ENCODE measurements at regions not wholly inside any gene's neighbourhood (a gene's known extent, or its start where the extent isn't known, plus 50 kb on each side); places are given as distances from the start of the nearest gene placed in this dataset.
A peak's percentile ranks its signal among the peaks of the same experiment; 100 is the strongest.

- 82% methylated on average over 1 of the region's 1 CpG for WGBS
- no peak overlapping the region for H3K27ac ChIP-seq (ENCODE audit: low read depth)
- no peak overlapping the region for H3K4me3 ChIP-seq (ENCODE audit: low read depth, low read length)
- no peak for DNase-seq (ENCODE audit: extremely low spot score)
- H3K36me3 ChIP-seq (ENCODE audit: insufficient read depth), result no peaks in the 10 kb centered on the region
- H3K4me1 ChIP-seq (ENCODE audit: insufficient read depth), result no peaks in the 10 kb centered on the region
Measured at GRCh38 chr2:22002066-22002465, 878.3 kb downstream of the TDRD15 start.

GRCh38 chr2:22003270-22003669 lies 879.5 kb downstream of the TDRD15 start:
- Histone ChIP-seq H3K4me1 (ENCODE audit: insufficient read depth) (no peaks in the 10 kb centered on the region), H3K36me3 (ENCODE audit: insufficient read depth) (no peaks in the 10 kb centered on the region)
- 54% methylated on average over 3 of the region's 3 CpGs for WGBS

GRCh38 chr2:22011048-22011447 lies 887.3 kb downstream of the TDRD15 start:
- no peak for DNase-seq (ENCODE audit: extremely low spot score)
- Histone ChIP-seq H3K36me3 (ENCODE audit: insufficient read depth) (no peaks in the 10 kb centered on the region), H3K27ac (ENCODE audit: low read depth) (no peak overlapping the region), H3K4me1 (ENCODE audit: insufficient read depth) (no peaks in the 10 kb centered on the region), H3K4me3 (ENCODE audit: low read depth, low read length) (no peak overlapping the region)
- 76% methylated on average over 1 of the region's 1 CpG for WGBS

More at GRCh38 chr2:22003270-22003669, 879.5 kb downstream of the TDRD15 start:
- DNase-seq (ENCODE audit: extremely low spot score), result no peak
- H3K4me3 ChIP-seq (ENCODE audit: low read depth, low read length), result no peak overlapping the region
- no peak overlapping the region for H3K27ac ChIP-seq (ENCODE audit: low read depth)

GRCh38 chr2:22020091-22020742 lies 896.4 kb downstream of the TDRD15 start:
- no peak for DNase-seq (ENCODE audit: extremely low spot score)
- H3K4me1 ChIP-seq (ENCODE audit: insufficient read depth), result no peaks in the 10 kb centered on the region
- 67% methylated on average over 6 of the region's 6 CpGs for WGBS
- no peak overlapping the region for H3K4me3 ChIP-seq (ENCODE audit: low read depth, low read length)
- H3K36me3 ChIP-seq (ENCODE audit: insufficient read depth), result no peaks in the 10 kb centered on the region
- no peak overlapping the region for H3K27ac ChIP-seq (ENCODE audit: low read depth)

- no peak overlapping the region for H3K27ac ChIP-seq (ENCODE audit: low read depth)
- no peak overlapping the region for H3K4me3 ChIP-seq (ENCODE audit: low read depth, low read length)
- DNase-seq (ENCODE audit: extremely low spot score), result no peak
- H3K4me1 ChIP-seq (ENCODE audit: insufficient read depth), result no peaks in the 10 kb centered on the region
- 38% methylated on average over 2 of the region's 2 CpGs for WGBS
- no peaks in the 10 kb centered on the region for H3K36me3 ChIP-seq (ENCODE audit: insufficient read depth)
Measured at GRCh38 chr2:22027345-22028005, 903.7 kb downstream of the TDRD15 start.

- H3K4me1 ChIP-seq (ENCODE audit: insufficient read depth), result no peaks in the 10 kb centered on the region
- no peak overlapping the region for H3K4me3 ChIP-seq (ENCODE audit: low read depth, low read length)
- peak; percentile 54 for DNase-seq (ENCODE audit: extremely low spot score)
- 26% methylated on average over 1 of the region's 1 CpG for WGBS
- no peaks in the 10 kb centered on the region for H3K36me3 ChIP-seq (ENCODE audit: insufficient read depth)
- no peak overlapping the region for H3K27ac ChIP-seq (ENCODE audit: low read depth)
Measured at GRCh38 chr2:22035361-22035830, 911.6 kb downstream of the TDRD15 start.

- H3K4me3 ChIP-seq (ENCODE audit: low read depth, low read length), result no peak overlapping the region
- 24% methylated on average over 8 of the region's 8 CpGs for WGBS
- H3K36me3 ChIP-seq (ENCODE audit: insufficient read depth), result no peaks in the 10 kb centered on the region
- DNase-seq (ENCODE audit: extremely low spot score), result no peak
- no peaks in the 10 kb centered on the region for H3K4me1 ChIP-seq (ENCODE audit: insufficient read depth)
- no peak overlapping the region for H3K27ac ChIP-seq (ENCODE audit: low read depth)
Measured at GRCh38 chr2:22037274-22037673, 913.5 kb downstream of the TDRD15 start.

GRCh38 chr2:22043784-22044183 lies 920.0 kb downstream of the TDRD15 start:
- H3K4me1 ChIP-seq (ENCODE audit: insufficient read depth), result no peaks in the 10 kb centered on the region

GRCh38 chr2:22055784-22056620 lies 932.2 kb downstream of the TDRD15 start:
- Histone ChIP-seq H3K27ac (ENCODE audit: low read depth) (no peak overlapping the region), H3K4me1 (ENCODE audit: insufficient read depth) (no peaks in the 10 kb centered on the region), H3K36me3 (ENCODE audit: insufficient read depth) (no peaks in the 10 kb centered on the region), H3K4me3 (ENCODE audit: low read depth, low read length) (no peak overlapping the region)
- no peak for DNase-seq (ENCODE audit: extremely low spot score)
- whole genome bisulfite sequencing, result 89% methylated on average over 4 of the region's 4 CpGs

More at GRCh38 chr2:22043784-22044183, 920.0 kb downstream of the TDRD15 start:
- no peak for DNase-seq (ENCODE audit: extremely low spot score)
- no peak overlapping the region for H3K4me3 ChIP-seq (ENCODE audit: low read depth, low read length)
- H3K36me3 ChIP-seq (ENCODE audit: insufficient read depth), result no peaks in the 10 kb centered on the region
- no peak overlapping the region for H3K27ac ChIP-seq (ENCODE audit: low read depth)

GRCh38 chr2:22056621-22057132 lies 932.9 kb downstream of the TDRD15 start:
- H3K4me1 ChIP-seq (ENCODE audit: insufficient read depth), result no peaks in the 10 kb centered on the region
- WGBS, result 95% methylated on average over 5 of the region's 5 CpGs
- DNase-seq (ENCODE audit: extremely low spot score), result no peak
- H3K4me3 ChIP-seq (ENCODE audit: low read depth, low read length), result no peak overlapping the region
- no peaks in the 10 kb centered on the region for H3K36me3 ChIP-seq (ENCODE audit: insufficient read depth)
- H3K27ac ChIP-seq (ENCODE audit: low read depth), result no peak overlapping the region

- no peaks in the 10 kb centered on the region for H3K36me3 ChIP-seq (ENCODE audit: insufficient read depth)
- no peak overlapping the region for H3K4me3 ChIP-seq (ENCODE audit: low read depth, low read length)
- no peak overlapping the region for H3K27ac ChIP-seq (ENCODE audit: low read depth)
- no peaks in the 10 kb centered on the region for H3K4me1 ChIP-seq (ENCODE audit: insufficient read depth)
- 91% methylated on average over 4 of the region's 4 CpGs for WGBS
- DNase-seq (ENCODE audit: extremely low spot score), result no peak
Measured at GRCh38 chr2:22062679-22063078, 938.9 kb downstream of the TDRD15 start.

GRCh38 chr2:22076454-22076853 lies 952.7 kb downstream of the TDRD15 start:
- H3K36me3 ChIP-seq (ENCODE audit: insufficient read depth), result no peaks in the 10 kb centered on the region
- 53% methylated on average over 1 of the region's 1 CpG for WGBS
- no peak overlapping the region for H3K4me3 ChIP-seq (ENCODE audit: low read depth, low read length)
- no peaks in the 10 kb centered on the region for H3K4me1 ChIP-seq (ENCODE audit: insufficient read depth)
- DNase-seq (ENCODE audit: extremely low spot score), result no peak
- no peak overlapping the region for H3K27ac ChIP-seq (ENCODE audit: low read depth)

- Histone ChIP-seq H3K4me1 (ENCODE audit: insufficient read depth) (no peaks in the 10 kb centered on the region), H3K4me3 (ENCODE audit: low read depth, low read length) (no peak overlapping the region), H3K36me3 (ENCODE audit: insufficient read depth) (no peaks in the 10 kb centered on the region), H3K27ac (ENCODE audit: low read depth) (no peak overlapping the region)
- no peak for DNase-seq (ENCODE audit: extremely low spot score)
Measured at GRCh38 chr2:22078701-22079100, 954.9 kb downstream of the TDRD15 start.

All from urinary bladder (tissue), 3 donors.